OCI-LY1 (cell line): ENCODE measurements at regions not wholly inside any gene's neighbourhood (a gene's known extent, or its start where the extent isn't known, plus 50 kb on each side); places are given as distances from the start of the nearest gene placed in this dataset.

Source experiments
- H2AFZ ChIP-seq: fragments of 200-600 bp; sonication (generic), shearing (Covaris generic); 2 replicates; pipeline ENCODE4 v1.6.0; 2014; ENCODE audit warnings: antibody characterized with exemption, mild to moderate bottlenecking, low read length
- H3F3A ChIP-seq: fragments of 200-600 bp; sonication (generic), shearing (Covaris generic); 2 replicates; pipeline ENCODE4 v1.6.0; 2014; ENCODE audit warnings: mild to moderate bottlenecking, antibody characterized with exemption, low read length, moderate library complexity; ENCODE audit not compliant: insufficient read depth
- H3K27ac ChIP-seq: fragments of 200-600 bp; sonication (generic); 2 replicates; pipeline ENCODE4 v1.5.1; 2014; ENCODE audit warnings: low read length, mixed run types, mild to moderate bottlenecking, low read depth; ENCODE audit not compliant: poor library complexity, severe bottlenecking
- H3K27me3 ChIP-seq: fragments of 200-600 bp; sonication (generic); 2 replicates; pipeline ENCODE4 v1.6.0; 2014; ENCODE audit warnings: antibody characterized with exemption, mild to moderate bottlenecking, low read length, moderate library complexity; ENCODE audit not compliant: insufficient read depth
- H3K36me3 ChIP-seq: fragments of 200-600 bp; sonication (generic); 2 replicates; pipeline ENCODE4 v1.6.1; 2014; ENCODE audit warnings: mild to moderate bottlenecking, antibody characterized with exemption, low read length, moderate library complexity, mixed read lengths; ENCODE audit not compliant: insufficient read depth
- H3K4me1 ChIP-seq: fragments of 200-600 bp; sonication (generic); 2 replicates; pipeline ENCODE4 v1.5.1; 2014; ENCODE audit warnings: mild to moderate bottlenecking, low read length, moderate library complexity; ENCODE audit not compliant: insufficient read depth, severe bottlenecking
- H3K4me2 ChIP-seq: fragments of 200-600 bp; sonication (generic), shearing (Covaris generic); 2 replicates; pipeline ENCODE4 v1.6.1; 2014; ENCODE audit warnings: low read length
- H3K4me3 ChIP-seq: fragments of 200-600 bp; sonication (generic); 2 replicates; pipeline ENCODE4 v1.5.1; 2014; ENCODE audit warnings: low read length, low read depth, mild to moderate bottlenecking, mixed read lengths; ENCODE audit not compliant: poor library complexity, severe bottlenecking
- H3K79me2 ChIP-seq: fragments of 200-600 bp; shearing (Covaris generic); 2 replicates; pipeline ENCODE4 v1.6.1; 2016; ENCODE audit warnings: mixed run types, low read length, mixed read lengths; ENCODE audit not compliant: insufficient read depth
- H3K9ac ChIP-seq: fragments of 200-600 bp; sonication (generic), shearing (Covaris generic); 2 replicates; pipeline ENCODE4 v1.6.1; 2014; ENCODE audit warnings: mild to moderate bottlenecking, low read length, mixed read lengths
- H3K9me2 ChIP-seq: fragments of 200-600 bp; sonication (generic), shearing (Covaris generic); 2 replicates; pipeline ENCODE4 v1.6.1; 2014; ENCODE audit warnings: low read depth, mild to moderate bottlenecking, low read length, mixed read lengths
- H3K9me3 ChIP-seq: fragments of 200-600 bp; shearing (Covaris generic); 2 replicates; pipeline ENCODE4 v1.6.1; 2014; ENCODE audit warnings: low read length, mixed read lengths
- H4K20me1 ChIP-seq: fragments of 200-600 bp; sonication (generic), shearing (Covaris generic); 2 replicates; pipeline ENCODE4 v1.6.0; 2016; ENCODE audit warnings: mild to moderate bottlenecking, low read length; ENCODE audit not compliant: insufficient read depth
- CTCF ChIP-seq: fragments of 200-600 bp; sonication (generic), shearing (Covaris generic); IDR thresholded peaks from 2 replicates; pipeline ENCODE4 v1.5.1; 2017; ENCODE audit warnings: mild to moderate bottlenecking, antibody characterized with exemption, low read length, moderate library complexity, mixed read lengths
- EZH2 ChIP-seq: fragments of 200-600 bp; sonication (generic), shearing (Covaris generic); IDR thresholded peaks from 2 replicates; pipeline ENCODE4 v1.8.0; 2017; ENCODE audit warnings: borderline replicate concordance, mixed run types, mild to moderate bottlenecking, antibody characterized with exemption, low read length, moderate library complexity, mixed read lengths

- H3K27me3 ChIP-seq, result no peaks in the 10 kb centered on the region
- no peak overlapping the region for H3K27ac ChIP-seq
- H3K4me1 ChIP-seq, result no peaks in the 10 kb centered on the region
- no peak overlapping the region for H3K9ac ChIP-seq
- no peaks in the 10 kb centered on the region for H4K20me1 ChIP-seq
- no peak overlapping the region for H3K4me2 ChIP-seq
- H2AFZ ChIP-seq, result no peak overlapping the region
- no peaks in the 10 kb centered on the region for H3K36me3 ChIP-seq
- no peaks in the 10 kb centered on the region for H3F3A ChIP-seq
- no peaks in the 10 kb centered on the region for H3K79me2 ChIP-seq
- no peak overlapping the region for H3K4me3 ChIP-seq
- no peaks in the 10 kb centered on the region for H3K9me3 ChIP-seq
- no peaks in the 10 kb centered on the region for H3K9me2 ChIP-seq
- TF ChIP-seq EZH2 (no peak), CTCF (no peak)
Observed at GRCh38 chr2:180559038-180559437, 421.4 kb upstream of the UBE2E3 start.

- no peak overlapping the region for H3K27ac ChIP-seq
Observed at GRCh38 chr2:180555391-180555965, 424.9 kb upstream of the UBE2E3 start.

GRCh38 chr2:180554330-180554729, 426.1 kb upstream of the UBE2E3 start:
- no peak for TF ChIP-seq EZH2
- no peak for TF ChIP-seq CTCF
- Histone ChIP-seq H3K9me3 (no peaks in the 10 kb centered on the region), H3K36me3 (no peaks in the 10 kb centered on the region), H3K9me2 (no peaks in the 10 kb centered on the region), H3K9ac (no peak overlapping the region), H3K27me3 (no peaks in the 10 kb centered on the region), H2AFZ (no peak overlapping the region), H3K4me3 (no peak overlapping the region), H3K79me2 (no peaks in the 10 kb centered on the region), H4K20me1 (no peaks in the 10 kb centered on the region), H3K27ac (no peak overlapping the region), H3K4me1 (no peaks in the 10 kb centered on the region), H3K4me2 (no peak overlapping the region), H3F3A (no peaks in the 10 kb centered on the region)

More at GRCh38 chr2:180555391-180555965, 424.9 kb upstream of the UBE2E3 start:
- Histone ChIP-seq H3K36me3 (no peaks in the 10 kb centered on the region), H3K4me1 (no peaks in the 10 kb centered on the region), H3K27me3 (no peaks in the 10 kb centered on the region), H3K4me3 (no peak overlapping the region), H3K4me2 (no peak overlapping the region), H4K20me1 (no peaks in the 10 kb centered on the region), H3F3A (no peaks in the 10 kb centered on the region), H2AFZ (no peak overlapping the region), H3K9ac (no peak overlapping the region), H3K9me3 (no peaks in the 10 kb centered on the region), H3K79me2 (no peaks in the 10 kb centered on the region), H3K9me2 (no peaks in the 10 kb centered on the region)
- TF ChIP-seq EZH2 (no peak), CTCF (no peak)
